Neural crest cell (in vitro differentiated cells): ENCODE measurements at regions not wholly inside any gene's neighbourhood (a gene's known extent, or its start where the extent isn't known, plus 50 kb on each side); places are given as distances from the start of the nearest gene placed in this dataset.

Experiments used
- DNase-seq: peaks from one replicate; pipeline ENCODE4 v3.0.0; 2021; ENCODE audit warnings: low read depth, mixed read lengths, low spot score
- H3K27ac Mint-ChIP-seq: one replicate; pipeline ENCODE4 v1.8.0; 2021; ENCODE audit warnings: mild to moderate bottlenecking, mixed read lengths; ENCODE audit not compliant: unreplicated experiment
- H3K27me3 Mint-ChIP-seq: 2 replicates; pipeline ENCODE4 v1.8.0; 2021; ENCODE audit warnings: low read depth, mild to moderate bottlenecking, mixed read lengths
- H3K36me3 Mint-ChIP-seq: 2 replicates; pipeline ENCODE4 v1.8.0; 2021; ENCODE audit warnings: low read depth, mild to moderate bottlenecking, mixed read lengths
- H3K4me1 Mint-ChIP-seq: 2 replicates; pipeline ENCODE4 v1.8.0; 2021; ENCODE audit warnings: mixed read lengths
- H3K4me3 Mint-ChIP-seq: one replicate; pipeline ENCODE4 v1.8.0; 2021; ENCODE audit warnings: mild to moderate bottlenecking, mixed read lengths
- H3K9me3 Mint-ChIP-seq: 2 replicates; pipeline ENCODE4 v1.8.0; 2021; ENCODE audit warnings: mixed read lengths
- CTCF ChIP-seq: fragments of 200-600 bp; sonication (generic); conservative IDR thresholded peaks from 2 replicates; pipeline ENCODE4 v1.5.0; 2021; ENCODE audit warnings: antibody characterized with exemption, mild to moderate bottlenecking

GRCh38 chr14:66359500-66359899 is 126.7 kb upstream of the CCDC196 start:
- H3K36me3 Mint-ChIP-seq = no peaks in the 10 kb centered on the region
- H3K27ac Mint-ChIP-seq = no peak overlapping the region
- peak; percentile 82 for TF ChIP-seq CTCF
- H3K9me3 Mint-ChIP-seq = no peaks in the 10 kb centered on the region
- peaks cover 29% of the 10 kb centered on the region for H3K27me3 Mint-ChIP-seq
- H3K4me1 Mint-ChIP-seq = peaks cover 26% of the 10 kb centered on the region
- H3K4me3 Mint-ChIP-seq = no peak overlapping the region
- DNase-seq = peak; percentile 32

GRCh38 chr14:66360366-66360926 is 125.7 kb upstream of the CCDC196 start:
- peaks cover 26% of the 10 kb centered on the region for H3K4me1 Mint-ChIP-seq
- no peak for TF ChIP-seq CTCF
- no peaks in the 10 kb centered on the region for H3K9me3 Mint-ChIP-seq
- H3K27ac Mint-ChIP-seq = no peak overlapping the region
- H3K27me3 Mint-ChIP-seq = peaks cover 34% of the 10 kb centered on the region
- DNase-seq = no peak
- no peak overlapping the region for H3K4me3 Mint-ChIP-seq
- H3K36me3 Mint-ChIP-seq = no peaks in the 10 kb centered on the region

GRCh38 chr14:66361013-66361412 is 125.2 kb upstream of the CCDC196 start:
- Mint-ChIP-seq H3K27ac (no peak overlapping the region), H3K27me3 (peaks cover 37% of the 10 kb centered on the region), H3K36me3 (no peaks in the 10 kb centered on the region), H3K9me3 (no peaks in the 10 kb centered on the region), H3K4me1 (peaks cover 26% of the 10 kb centered on the region), H3K4me3 (no peak overlapping the region)
- DNase-seq = no peak
- TF ChIP-seq CTCF = no peak

GRCh38 chr14:66365388-66365787 is 120.8 kb upstream of the CCDC196 start:
- Mint-ChIP-seq H3K4me3 (no peak overlapping the region), H3K4me1 (peaks cover 16% of the 10 kb centered on the region), H3K27me3 (peaks cover 27% of the 10 kb centered on the region), H3K9me3 (no peaks in the 10 kb centered on the region), H3K36me3 (no peaks in the 10 kb centered on the region), H3K27ac (no peak overlapping the region)
- TF ChIP-seq CTCF = no peak
- DNase-seq = no peak

- DNase-seq = no peak
- Mint-ChIP-seq H3K4me3 (no peak overlapping the region), H3K27ac (no peak overlapping the region), H3K36me3 (no peaks in the 10 kb centered on the region), H3K9me3 (no peaks in the 10 kb centered on the region), H3K4me1 (peaks cover 11% of the 10 kb centered on the region), H3K27me3 (peaks cover 10% of the 10 kb centered on the region)
- TF ChIP-seq CTCF = no peak
Measured at GRCh38 chr14:66369157-66369697, 116.9 kb upstream of the CCDC196 start.
